ENCODE measurements at regions not wholly inside any gene's neighbourhood (a gene's known extent, or its start where the extent isn't known, plus 50 kb on each side); places are given as distances from the start of the nearest gene placed in this dataset.

- no peaks in the 10 kb centered on the region for H3K27me3 Mint-ChIP-seq (ENCODE audit: unreplicated experiment)
- H3K4me3 Mint-ChIP-seq (ENCODE audit: unreplicated experiment): no peak overlapping the region
- DNase-seq (ENCODE audit: low spot score): no peak
- no peaks in the 10 kb centered on the region for H3K36me3 Mint-ChIP-seq (ENCODE audit: low read depth, unreplicated experiment)
- no peaks in the 10 kb centered on the region for H3K4me1 Mint-ChIP-seq (ENCODE audit: unreplicated experiment)
- TF ChIP-seq CTCF (IDR thresholded peaks at IDR 0.05; ENCODE audit: unreplicated experiment): no peak
- no peaks in the 10 kb centered on the region for H3K9me3 Mint-ChIP-seq (ENCODE audit: unreplicated experiment)
- no peak overlapping the region for H3K27ac Mint-ChIP-seq (ENCODE audit: unreplicated experiment)
Observed at GRCh38 chr1:102821707-102822106, 286.6 kb downstream of the COL11A1 start.

GRCh38 chr1:102800406-102800805 lies 307.9 kb downstream of the COL11A1 start:
- DNase-seq (ENCODE audit: low spot score): no peak
- Mint-ChIP-seq H3K9me3 (ENCODE audit: unreplicated experiment) (no peaks in the 10 kb centered on the region), H3K4me1 (ENCODE audit: unreplicated experiment) (no peaks in the 10 kb centered on the region), H3K27ac (ENCODE audit: unreplicated experiment) (no peak overlapping the region), H3K4me3 (ENCODE audit: unreplicated experiment) (no peak overlapping the region), H3K36me3 (ENCODE audit: low read depth, unreplicated experiment) (no peaks in the 10 kb centered on the region), H3K27me3 (ENCODE audit: unreplicated experiment) (peaks cover 7% of the 10 kb centered on the region)
- no peak for TF ChIP-seq CTCF (IDR thresholded peaks at IDR 0.05; ENCODE audit: unreplicated experiment)

- Mint-ChIP-seq H3K4me1 (ENCODE audit: unreplicated experiment) (no peaks in the 10 kb centered on the region), H3K4me3 (ENCODE audit: unreplicated experiment) (no peak overlapping the region), H3K27me3 (ENCODE audit: unreplicated experiment) (peaks cover 4% of the 10 kb centered on the region), H3K36me3 (ENCODE audit: low read depth, unreplicated experiment) (no peaks in the 10 kb centered on the region), H3K27ac (ENCODE audit: unreplicated experiment) (no peak overlapping the region), H3K9me3 (ENCODE audit: unreplicated experiment) (no peaks in the 10 kb centered on the region)
- TF ChIP-seq CTCF (IDR thresholded peaks at IDR 0.05; ENCODE audit: unreplicated experiment): no peak
- DNase-seq (ENCODE audit: low spot score): no peak
Observed at GRCh38 chr1:102799496-102799895, 308.8 kb downstream of the COL11A1 start.

GRCh38 chr1:102798718-102799117 lies 309.6 kb downstream of the COL11A1 start:
- no peak for TF ChIP-seq CTCF (IDR thresholded peaks at IDR 0.05; ENCODE audit: unreplicated experiment)
- no peaks in the 10 kb centered on the region for H3K36me3 Mint-ChIP-seq (ENCODE audit: low read depth, unreplicated experiment)
- DNase-seq (ENCODE audit: low spot score): no peak
- no peaks in the 10 kb centered on the region for H3K27me3 Mint-ChIP-seq (ENCODE audit: unreplicated experiment)
- no peak overlapping the region for H3K27ac Mint-ChIP-seq (ENCODE audit: unreplicated experiment)
- no peaks in the 10 kb centered on the region for H3K4me1 Mint-ChIP-seq (ENCODE audit: unreplicated experiment)
- no peaks in the 10 kb centered on the region for H3K9me3 Mint-ChIP-seq (ENCODE audit: unreplicated experiment)
- H3K4me3 Mint-ChIP-seq (ENCODE audit: unreplicated experiment): no peak overlapping the region

GRCh38 chr1:102796429-102796828 lies 311.9 kb downstream of the COL11A1 start:
- Mint-ChIP-seq H3K27me3 (ENCODE audit: unreplicated experiment) (no peaks in the 10 kb centered on the region), H3K36me3 (ENCODE audit: low read depth, unreplicated experiment) (no peaks in the 10 kb centered on the region), H3K27ac (ENCODE audit: unreplicated experiment) (no peak overlapping the region), H3K4me1 (ENCODE audit: unreplicated experiment) (no peaks in the 10 kb centered on the region), H3K9me3 (ENCODE audit: unreplicated experiment) (no peaks in the 10 kb centered on the region), H3K4me3 (ENCODE audit: unreplicated experiment) (no peak overlapping the region)
- TF ChIP-seq CTCF (IDR thresholded peaks at IDR 0.05; ENCODE audit: unreplicated experiment): no peak
- DNase-seq (ENCODE audit: low spot score): no peak

All from endothelial cell (in vitro differentiated cells).